GM12878 (cell line): ENCODE measurements at regions not wholly inside any gene's neighbourhood (a gene's known extent, or its start where the extent isn't known, plus 50 kb on each side); places are given as distances from the start of the nearest gene placed in this dataset.

Experiments
- ATAC-seq: fragments of 200-7000 bp; cut with Tn5 transposase; 3 replicates; pipeline ENCODE4 v1.9.1; 2020; ENCODE audit warnings: mild to moderate bottlenecking, moderate library complexity
- BruUV-seq: library from RNA; stranded (reverse); fragments of 400-500 nt; replicated peaks from 2 replicates; lab custom pipeline; 2021; lab: Mats Ljungman, UMichigan
- CTCF ChIA-PET: fragments of 300-600 bp; sonication (Branson Sonifier 250); formaldehyde crosslinking; extraction: SDS; loops from one replicate; lab custom pipeline; 2021; ENCODE audit warnings: inconsistent platforms; lab: Yijun Ruan, JAX
- POLR2A ChIA-PET: fragments of 350-600 bp; formaldehyde crosslinking; extraction: SDS; loops from one replicate; lab custom pipeline; 2021; ENCODE audit warnings: inconsistent platforms; lab: Charles Lee
- RAD21 ChIA-PET: fragments of 300-600 bp; sonication (Branson Sonifier 250); formaldehyde crosslinking; loops from one replicate; lab custom pipeline; 2023; ENCODE audit warnings: antibody characterized with exemption; ENCODE audit not compliant: unreplicated experiment; lab: Charles Lee
- SMC1A ChIA-PET: fragments of 300-600 bp; sonication (Branson Sonifier 250); formaldehyde crosslinking; loops from one replicate; lab custom pipeline; 2023; ENCODE audit not compliant: unreplicated experiment, uncharacterized antibody; lab: Charles Lee
- DNase-seq: peaks from one replicate; pipeline ENCODE4 v3.0.0-alpha.2; 2011; ENCODE audit warnings: low read depth, low spot score
- FAIRE-seq: peaks from 3 replicates; lab custom pipeline; 2011; peaks lifted over from hg19 to GRCh38; lab: Jason Lieb, UNC
- H2AFZ ChIP-seq: 2 replicates; pipeline ENCODE4 v1.6.0; 2011; ENCODE audit warnings: low read depth, low read length, control low read depth; ENCODE audit not compliant: control insufficient read depth
- H3K27ac ChIP-seq: 2 replicates; pipeline ENCODE4 v1.5.1; 2011; ENCODE audit warnings: control low read depth; ENCODE audit not compliant: control insufficient read depth, insufficient read depth
- H3K27me3 ChIP-seq, 2 experiments: replicated peaks in 1 of 2; 2 replicates each; pipeline versions ENCODE4 v1.6.0 to v1.6.1; 2011; ENCODE audit warnings: low read length in 1 of 2; ENCODE audit not compliant: control insufficient read depth in 2 of 2, insufficient read depth in 2 of 2
- H3K36me3 ChIP-seq, 2 experiments: 2 replicates each; pipeline ENCODE4 v1.5.1; 2011; ENCODE audit warnings: low read length in 1 of 2; ENCODE audit not compliant: control insufficient read depth in 2 of 2, insufficient read depth in 2 of 2
- H3K4me1 ChIP-seq: 2 replicates; pipeline ENCODE4 v1.6.1; 2011; ENCODE audit warnings: mild to moderate bottlenecking, low read length, moderate library complexity, mixed read lengths; ENCODE audit not compliant: control insufficient read depth, insufficient read depth
- H3K4me2 ChIP-seq: 2 replicates; pipeline ENCODE4 v1.6.0; 2011; ENCODE audit warnings: control low read depth; ENCODE audit not compliant: control insufficient read depth, insufficient read depth
- H3K4me3 ChIP-seq: fragments of 200-600 bp; sonication (generic); 2 replicates; pipeline ENCODE4 v1.5.1; 2016
- H3K79me2 ChIP-seq: 2 replicates; pipeline ENCODE4 v1.6.0; 2011; ENCODE audit warnings: low read length; ENCODE audit not compliant: control insufficient read depth, insufficient read depth
- H3K9ac ChIP-seq: 2 replicates; pipeline ENCODE4 v1.8.0; 2011; ENCODE audit warnings: low read length, control low read depth, mixed read lengths; ENCODE audit not compliant: control insufficient read depth, insufficient read depth
- H3K9me3 ChIP-seq: replicated peaks from 3 replicates; pipeline ENCODE4 v1.5.1; 2011; ENCODE audit warnings: mild to moderate bottlenecking, low read length; ENCODE audit not compliant: control insufficient read depth, insufficient read depth
- H4K20me1 ChIP-seq: 2 replicates; pipeline ENCODE4 v1.6.0; 2011; ENCODE audit not compliant: control insufficient read depth, insufficient read depth
- BCL3 ChIP-seq: IDR thresholded peaks from 2 replicates; pipeline ENCODE4 v1.6.1; 2011; ENCODE audit warnings: borderline replicate concordance, low read depth, mild to moderate bottlenecking, moderate library complexity, low read length; ENCODE audit not compliant: insufficient read depth, poor library complexity, severe bottlenecking
- BRCA1 ChIP-seq: IDR thresholded peaks from 2 replicates; pipeline ENCODE4 v1.6.1; 2011; ENCODE audit warnings: low read depth, low read length, improper control_type of control experiment
- KLF5 ChIP-seq: fragments of 450-650 bp; IDR thresholded peaks from 2 replicates; pipeline ENCODE4 v1.6.1; 2014; ENCODE audit warnings: mild to moderate bottlenecking; ENCODE audit not compliant: partially characterized antibody
- MYB ChIP-seq: fragments of 150-350 bp; IDR thresholded peaks from 2 replicates; pipeline ENCODE4 v1.6.1; 2014; ENCODE audit warnings: mild to moderate bottlenecking, low read depth, low read length, borderline replicate concordance
- NFXL1 ChIP-seq: fragments of 450-650 bp; IDR thresholded peaks from 2 replicates; pipeline ENCODE4 v1.6.1; 2017; ENCODE audit warnings: antibody characterized with exemption, mild to moderate bottlenecking, borderline replicate concordance
- RCOR1 ChIP-seq: conservative IDR thresholded peaks from 2 replicates; pipeline ENCODE4 v1.6.1; 2012; ENCODE audit warnings: low read depth, low read length, improper control_type of control experiment
- RELA ChIP-seq: fragments of 450-650 bp; IDR thresholded peaks from 2 replicates; pipeline ENCODE4 v1.8.0; 2014; ENCODE audit warnings: borderline replicate concordance; ENCODE audit not compliant: partially characterized antibody
- SIX5 ChIP-seq: IDR thresholded peaks from 2 replicates; pipeline ENCODE4 v1.6.1; 2011; ENCODE audit warnings: mild to moderate bottlenecking, low read depth, low read length, moderate library complexity; ENCODE audit not compliant: severe bottlenecking
- TCF3 ChIP-seq: IDR thresholded peaks from 2 replicates; pipeline ENCODE4 v1.6.1; 2012; ENCODE audit warnings: low read depth, mild to moderate bottlenecking, low read length, borderline replicate concordance; ENCODE audit not compliant: insufficient read depth
- WGBS: methylation state at CpG from one replicate; pipeline ENCODE4 v1.1.6; 2016; ENCODE audit warnings: low lambda C conversion rate; ENCODE audit not compliant: insufficient replicate concordance, insufficient coverage; ENCODE audit errors: missing lambda C conversion rate; 5-methylcytosine and 5-hydroxymethylcytosine counted together
- in situ Hi-C: fragments of 300-500 bp; cut with MboI; formaldehyde crosslinking; loops from 9 replicates; pipeline ENCODE4 v1.14.3; 2018; ENCODE audit warnings: mixed read lengths
- intact Hi-C: fragments of 100-400 bp; cut with micrococcal nuclease; formaldehyde crosslinking; loops from one replicate; pipeline ENCODE4 v1.14.2; 2022; ENCODE audit not compliant: unreplicated experiment

GRCh38 chr3:27840807-27841594, 118.9 kb upstream of the EOMES start:
- Histone ChIP-seq H3K27me3 (no peaks in the 10 kb centered on the region), H3K27ac (no peak overlapping the region), H3K4me2 (no peak overlapping the region), H3K79me2 (no peaks in the 10 kb centered on the region), H3K9me3 (no peaks in the 10 kb centered on the region), H3K4me3 (no peak overlapping the region), H3K36me3 (no peaks in the 10 kb centered on the region), H2AFZ (no peak overlapping the region), H3K9ac (no peak overlapping the region), H4K20me1 (no peaks in the 10 kb centered on the region), H3K4me1 (no peaks in the 10 kb centered on the region)
- DNase-seq: no peak
- no TSS peak for BruUV-seq
- no peak for TF ChIP-seq MYB
- TF ChIP-seq BCL3: no peak
- no peak for TF ChIP-seq TCF3
- TF ChIP-seq BRCA1: no peak
- no peak for TF ChIP-seq KLF5
- no peak for TF ChIP-seq SIX5
- TF ChIP-seq RELA: no peak
- TF ChIP-seq NFXL1: no peak
- no peak for TF ChIP-seq RCOR1
- ChIA-PET CTCF (interaction anchor here (1.5 kb wide), 1 partner anchor 15 kb away, joined by 5 read pairs; no protein-coding TSS in a partner anchor), POLR2A (interaction anchor here (0.5 kb wide), 1 partner anchor 118 kb away, joined by 4 read pairs; no protein-coding TSS in a partner anchor), SMC1A (interaction anchor here (1.2 to 1.4 kb wide), 2 partner anchors 14 to 485 kb away, joined by 3 read pairs; no protein-coding TSS in a partner anchor), RAD21 (no interaction called here)
- FAIRE-seq: no peak
- intact Hi-C loops (no loop called here), in situ Hi-C loops (no loop called here)
- ATAC-seq: no peak; the same call in 2 of the 3 replicates
- 9% methylated on average over 2 of the region's 2 CpGs for WGBS
